GM12878 (cell line): ENCODE measurements at regions not wholly inside any gene's neighbourhood (a gene's known extent, or its start where the extent isn't known, plus 50 kb on each side); places are given as distances from the start of the nearest gene placed in this dataset.

Experiments
- ATAC-seq: fragments of 200-7000 bp; cut with Tn5 transposase; 3 replicates; pipeline ENCODE4 v1.9.1; 2020; ENCODE audit warnings: mild to moderate bottlenecking, moderate library complexity
- BruUV-seq: library from RNA; stranded (reverse); fragments of 400-500 nt; replicated peaks from 2 replicates; lab custom pipeline; 2021; lab: Mats Ljungman, UMichigan
- CTCF ChIA-PET: fragments of 300-600 bp; sonication (Branson Sonifier 250); formaldehyde crosslinking; extraction: SDS; loops from one replicate; lab custom pipeline; 2021; ENCODE audit warnings: inconsistent platforms; lab: Yijun Ruan, JAX
- POLR2A ChIA-PET: fragments of 350-600 bp; formaldehyde crosslinking; extraction: SDS; loops from one replicate; lab custom pipeline; 2021; ENCODE audit warnings: inconsistent platforms; lab: Charles Lee
- RAD21 ChIA-PET: fragments of 300-600 bp; sonication (Branson Sonifier 250); formaldehyde crosslinking; loops from one replicate; lab custom pipeline; 2023; ENCODE audit warnings: antibody characterized with exemption; ENCODE audit not compliant: unreplicated experiment; lab: Charles Lee
- SMC1A ChIA-PET: fragments of 300-600 bp; sonication (Branson Sonifier 250); formaldehyde crosslinking; loops from one replicate; lab custom pipeline; 2023; ENCODE audit not compliant: unreplicated experiment, uncharacterized antibody; lab: Charles Lee
- DNase-seq: peaks from one replicate; pipeline ENCODE4 v3.0.0-alpha.2; 2011; ENCODE audit warnings: low read depth, low spot score
- FAIRE-seq: peaks from 3 replicates; lab custom pipeline; 2011; peaks lifted over from hg19 to GRCh38; lab: Jason Lieb, UNC
- H2AFZ ChIP-seq: 2 replicates; pipeline ENCODE4 v1.6.0; 2011; ENCODE audit warnings: low read depth, low read length, control low read depth; ENCODE audit not compliant: control insufficient read depth
- H3K27ac ChIP-seq: 2 replicates; pipeline ENCODE4 v1.5.1; 2011; ENCODE audit warnings: control low read depth; ENCODE audit not compliant: control insufficient read depth, insufficient read depth
- H3K27me3 ChIP-seq, 2 experiments: replicated peaks in 1 of 2; 2 replicates each; pipeline versions ENCODE4 v1.6.0 to v1.6.1; 2011; ENCODE audit warnings: low read length in 1 of 2; ENCODE audit not compliant: control insufficient read depth in 2 of 2, insufficient read depth in 2 of 2
- H3K36me3 ChIP-seq, 2 experiments: 2 replicates each; pipeline ENCODE4 v1.5.1; 2011; ENCODE audit warnings: low read length in 1 of 2; ENCODE audit not compliant: control insufficient read depth in 2 of 2, insufficient read depth in 2 of 2
- H3K4me1 ChIP-seq: 2 replicates; pipeline ENCODE4 v1.6.1; 2011; ENCODE audit warnings: mild to moderate bottlenecking, low read length, moderate library complexity, mixed read lengths; ENCODE audit not compliant: control insufficient read depth, insufficient read depth
- H3K4me2 ChIP-seq: 2 replicates; pipeline ENCODE4 v1.6.0; 2011; ENCODE audit warnings: control low read depth; ENCODE audit not compliant: control insufficient read depth, insufficient read depth
- H3K4me3 ChIP-seq: fragments of 200-600 bp; sonication (generic); 2 replicates; pipeline ENCODE4 v1.5.1; 2016
- H3K79me2 ChIP-seq: 2 replicates; pipeline ENCODE4 v1.6.0; 2011; ENCODE audit warnings: low read length; ENCODE audit not compliant: control insufficient read depth, insufficient read depth
- H3K9ac ChIP-seq: 2 replicates; pipeline ENCODE4 v1.8.0; 2011; ENCODE audit warnings: low read length, control low read depth, mixed read lengths; ENCODE audit not compliant: control insufficient read depth, insufficient read depth
- H3K9me3 ChIP-seq: replicated peaks from 3 replicates; pipeline ENCODE4 v1.5.1; 2011; ENCODE audit warnings: mild to moderate bottlenecking, low read length; ENCODE audit not compliant: control insufficient read depth, insufficient read depth
- H4K20me1 ChIP-seq: 2 replicates; pipeline ENCODE4 v1.6.0; 2011; ENCODE audit not compliant: control insufficient read depth, insufficient read depth
- EP300 ChIP-seq, 2 experiments: fragments of 150-350 bp in 1 of 2; IDR thresholded peaks; 2 replicates each; pipeline ENCODE4 v1.6.1; 2011 to 2012; ENCODE audit warnings: low read depth in 2 of 2, low read length in 2 of 2, borderline replicate concordance in 1 of 2, improper control_type of control experiment in 1 of 2, inconsistent platforms in 1 of 2; ENCODE audit not compliant: control insufficient read depth in 1 of 2
- ESRRA ChIP-seq: IDR thresholded peaks from 2 replicates; pipeline ENCODE4 v1.6.1; 2012; ENCODE audit warnings: mild to moderate bottlenecking, low read length, improper control_type of control experiment
- FOS ChIP-seq: IDR thresholded peaks from 3 replicates; pipeline ENCODE4 v1.6.1; 2011; ENCODE audit warnings: borderline replicate concordance; ENCODE audit not compliant: insufficient read length; ENCODE audit errors: extremely low read depth
- FOXK2 ChIP-seq: fragments of 450-650 bp; IDR thresholded peaks from 2 replicates; pipeline ENCODE4 v1.6.1; 2017; ENCODE audit warnings: mild to moderate bottlenecking, moderate library complexity
- FOXM1 ChIP-seq: IDR thresholded peaks from 2 replicates; pipeline ENCODE4 v1.6.1; 2012; ENCODE audit warnings: low read depth, mild to moderate bottlenecking, inconsistent platforms, low read length, moderate library complexity
- GABPA ChIP-seq: IDR thresholded peaks from 2 replicates; pipeline ENCODE4 v1.6.1; 2014; ENCODE audit warnings: antibody characterized with exemption, low read depth, mild to moderate bottlenecking, inconsistent platforms
- NFXL1 ChIP-seq: fragments of 450-650 bp; IDR thresholded peaks from 2 replicates; pipeline ENCODE4 v1.6.1; 2017; ENCODE audit warnings: antibody characterized with exemption, mild to moderate bottlenecking, borderline replicate concordance
- POLR2AphosphoS2 ChIP-seq: IDR thresholded peaks from 2 replicates; pipeline ENCODE4 v1.6.1; 2011; ENCODE audit warnings: low read depth, mild to moderate bottlenecking, low read length, improper control_type of control experiment, moderate library complexity
- RAD51 ChIP-seq: fragments of 450-650 bp; IDR thresholded peaks from 2 replicates; pipeline ENCODE4 v1.6.1; 2016; ENCODE audit warnings: moderate library complexity, mild to moderate bottlenecking, inconsistent platforms
- SMAD1 ChIP-seq: fragments of 450-650 bp; IDR thresholded peaks from 2 replicates; pipeline ENCODE4 v1.6.1; 2018; ENCODE audit warnings: mild to moderate bottlenecking, low read depth; ENCODE audit not compliant: partially characterized antibody
- TARDBP ChIP-seq: IDR thresholded peaks from 2 replicates; pipeline ENCODE4 v1.6.1; 2016; ENCODE audit warnings: borderline replicate concordance
- YBX1 ChIP-seq: fragments of 450-650 bp; IDR thresholded peaks from 2 replicates; pipeline ENCODE4 v1.6.1; 2016; ENCODE audit warnings: antibody characterized with exemption
- ZNF207 ChIP-seq: fragments of 450-650 bp; IDR thresholded peaks from 2 replicates; pipeline ENCODE4 v1.6.1; 2014; ENCODE audit warnings: antibody characterized with exemption, mild to moderate bottlenecking, borderline replicate concordance
- whole genome bisulfite sequencing: methylation state at CpG from one replicate; pipeline ENCODE4 v1.1.6; 2016; ENCODE audit warnings: low lambda C conversion rate; ENCODE audit not compliant: insufficient replicate concordance, insufficient coverage; ENCODE audit errors: missing lambda C conversion rate; 5-methylcytosine and 5-hydroxymethylcytosine counted together
- in situ Hi-C: fragments of 300-500 bp; cut with MboI; formaldehyde crosslinking; loops from 9 replicates; pipeline ENCODE4 v1.14.3; 2018; ENCODE audit warnings: mixed read lengths
- intact Hi-C: fragments of 100-400 bp; cut with micrococcal nuclease; formaldehyde crosslinking; loops from one replicate; pipeline ENCODE4 v1.14.2; 2022; ENCODE audit not compliant: unreplicated experiment
- TF ChIP-seq, protein P1 (sequence below): IDR thresholded peaks from 2 replicates; pipeline ENCODE4 v1.6.1; 2011; ENCODE audit warnings: mild to moderate bottlenecking, low read depth, low read length, moderate library complexity; ENCODE audit not compliant: insufficient replicate concordance

GRCh38 chr3:193943200-193943599 lies 192.7 kb upstream of the HES1 start:
- no peaks in the 10 kb centered on the region for H3K4me1 ChIP-seq
- SMC1A ChIA-PET, result no interaction called here
- RAD21 ChIA-PET, result no interaction called here
- H3K9me3 ChIP-seq, result no peaks in the 10 kb centered on the region
- no peak overlapping the region for H3K27ac ChIP-seq
- H3K9ac ChIP-seq, result no peak overlapping the region
- H3K4me3 ChIP-seq, result no peak overlapping the region
- H4K20me1 ChIP-seq, result no peaks in the 10 kb centered on the region; the same call in 1 of the 2 replicates
- DNase-seq, result no peak
- 50% methylated on average over 13 of the region's 13 CpGs for WGBS
- no TSS peak for BruUV-seq
- no peak for FAIRE-seq
- in situ Hi-C loops (no loop called here), intact Hi-C loops (no loop called here)
- POLR2A ChIA-PET, result no interaction called here
- H3K27me3 ChIP-seq, result no peaks in the 10 kb centered on the region; a peak in 1 of 4 replicates
- CTCF ChIA-PET, result no interaction called here
- H2AFZ ChIP-seq, result no peak overlapping the region
- TF ChIP-seq FOS (no peak), POLR2AphosphoS2 (no peak), ESRRA (no peak)
- H3K4me2 ChIP-seq, result no peak overlapping the region
- no peaks in the 10 kb centered on the region for H3K36me3 ChIP-seq
- no peak for ATAC-seq
- no peaks in the 10 kb centered on the region for H3K79me2 ChIP-seq

DNA sequence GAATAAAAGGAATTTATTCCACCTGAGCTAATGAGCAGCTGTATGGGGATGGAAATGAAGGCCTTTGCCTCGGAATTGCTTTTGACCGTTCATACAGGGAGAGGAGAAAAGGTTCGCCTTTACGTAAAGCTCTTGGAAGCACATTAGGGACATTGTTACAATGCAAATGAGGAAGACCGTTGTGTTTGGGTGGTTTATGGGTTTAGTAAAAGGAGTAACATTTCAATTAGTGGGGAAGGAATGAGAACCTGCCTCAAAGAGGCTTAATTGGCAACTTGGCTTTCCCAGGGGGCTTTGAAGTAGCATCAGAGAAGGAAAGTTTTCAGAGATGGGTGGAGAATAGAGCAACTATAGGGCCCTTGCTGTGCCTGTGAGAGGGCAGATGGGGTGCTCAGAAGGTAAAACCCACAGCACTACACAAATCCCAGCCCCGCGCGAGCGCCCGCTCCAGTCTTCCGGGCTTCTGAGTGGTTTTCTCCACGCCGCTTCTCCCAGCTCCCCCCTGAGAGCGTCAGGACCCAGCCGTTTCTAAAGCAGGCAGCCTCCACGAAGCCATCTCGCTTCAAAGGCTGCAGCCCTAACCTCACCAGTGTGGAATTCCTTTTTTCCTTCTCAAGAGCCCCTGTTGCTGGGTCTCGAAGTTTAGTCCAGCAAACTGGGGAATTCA lies 192.0 kb upstream of the HES1 start:
- intact Hi-C loops, result no loop called here
- CTCF ChIA-PET, result no interaction called here
- Histone ChIP-seq H3K79me2 (no peaks in the 10 kb centered on the region), H3K27me3 (peaks cover 0 to 1% of the 10 kb centered on the region in 2 experiments; a peak in 1 of 4 replicates), H3K9me3 (no peaks in the 10 kb centered on the region), H3K4me2 (no peak overlapping the region), H3K36me3 (no peaks in the 10 kb centered on the region), H3K9ac (no peak overlapping the region), H3K4me1 (no peaks in the 10 kb centered on the region), H3K27ac (no peak overlapping the region), H3K4me3 (no peak overlapping the region), H2AFZ (no peak overlapping the region), H4K20me1 (no peaks in the 10 kb centered on the region; the same call in 1 of the 2 replicates)
- BruUV-seq, result no TSS peak
- SMC1A ChIA-PET, result no interaction called here
- in situ Hi-C loops, result no loop called here
- POLR2A ChIA-PET, result no interaction called here
- 69% methylated on average over 18 of the region's 18 CpGs for WGBS
- no peak for ATAC-seq
- no peak for FAIRE-seq
- no peak for DNase-seq
- RAD21 ChIA-PET, result no interaction called here
- TF ChIP-seq NFXL1 (no peak), TARDBP (no peak), SMAD1 (no peak), EP300 (IDR thresholded peaks at IDR 0.05; ENCODE audit: borderline replicate concordance in 1 of 2, control insufficient read depth in 1 of 2, low read depth in 2 of 2, low read length in 2 of 2) (no peak), YBX1 (no peak), ZNF207 (no peak), RAD51 (no peak), GABPA (no peak), FOXK2 (no peak), FOXM1 (no peak)
- TF ChIP-seq, protein P1, sequence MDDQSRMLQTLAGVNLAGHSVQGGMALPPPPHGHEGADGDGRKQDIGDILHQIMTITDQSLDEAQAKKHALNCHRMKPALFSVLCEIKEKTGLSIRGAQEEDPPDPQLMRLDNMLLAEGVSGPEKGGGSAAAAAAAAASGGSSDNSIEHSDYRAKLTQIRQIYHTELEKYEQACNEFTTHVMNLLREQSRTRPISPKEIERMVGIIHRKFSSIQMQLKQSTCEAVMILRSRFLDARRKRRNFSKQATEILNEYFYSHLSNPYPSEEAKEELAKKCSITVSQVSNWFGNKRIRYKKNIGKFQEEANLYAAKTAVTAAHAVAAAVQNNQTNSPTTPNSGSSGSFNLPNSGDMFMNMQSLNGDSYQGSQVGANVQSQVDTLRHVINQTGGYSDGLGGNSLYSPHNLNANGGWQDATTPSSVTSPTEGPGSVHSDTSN, result no peak
